ENCODE measurements at regions not wholly inside any gene's neighbourhood (a gene's known extent, or its start where the extent isn't known, plus 50 kb on each side); places are given as distances from the start of the nearest gene placed in this dataset.

- TF ChIP-seq POLR2AphosphoS5 (IDR thresholded peaks at IDR 0.05; ENCODE audit: borderline replicate concordance, low read depth, low read length) (no peak), EZH2 (IDR thresholded peaks at IDR 0.05) (no peak)
Measured at GRCh38 chr10:62964026-62964425, 147.9 kb upstream of the EGR2 start.

All from SK-N-MC (cell line).